Stimulated activated naive CD8-positive, alpha-beta T cell treated with anti-CD3 and anti-CD28 coated beads, Interleukin-15, Interleukin-2, amounts not matched to agents 100 ng/mL and 50 ng/mL, for 24 hours (primary cell): ENCODE measurements at regions not wholly inside any gene's neighbourhood (a gene's known extent, or its start where the extent isn't known, plus 50 kb on each side); places are given as distances from the start of the nearest gene placed in this dataset.
A peak's percentile ranks its signal among the peaks of the same experiment; 100 is the strongest.
"Not testable (repeated sequence)": the region's sequence is repeated elsewhere in the genome, so short reads cannot be mapped to it uniquely, and the experiment has no call there.

ENCODE experiments used
- H3K27ac Mint-ChIP-seq: one replicate; pipeline ENCODE4 v1.8.0; 2021; ENCODE audit warnings: mild to moderate bottlenecking, mixed read lengths
- H3K27me3 Mint-ChIP-seq: one replicate; pipeline ENCODE4 v1.8.0; 2021; ENCODE audit warnings: mixed read lengths
- H3K36me3 Mint-ChIP-seq: one replicate; pipeline ENCODE4 v1.8.0; 2021; ENCODE audit warnings: low read depth, mixed read lengths
- H3K4me1 Mint-ChIP-seq: one replicate; pipeline ENCODE4 v1.8.0; 2021; ENCODE audit warnings: low read depth, mixed read lengths
- H3K4me3 Mint-ChIP-seq: one replicate; pipeline ENCODE4 v1.8.0; 2021; ENCODE audit warnings: mild to moderate bottlenecking, mixed read lengths
- H3K9me3 Mint-ChIP-seq: one replicate; pipeline ENCODE4 v1.8.0; 2021; ENCODE audit warnings: mixed read lengths

DNA sequence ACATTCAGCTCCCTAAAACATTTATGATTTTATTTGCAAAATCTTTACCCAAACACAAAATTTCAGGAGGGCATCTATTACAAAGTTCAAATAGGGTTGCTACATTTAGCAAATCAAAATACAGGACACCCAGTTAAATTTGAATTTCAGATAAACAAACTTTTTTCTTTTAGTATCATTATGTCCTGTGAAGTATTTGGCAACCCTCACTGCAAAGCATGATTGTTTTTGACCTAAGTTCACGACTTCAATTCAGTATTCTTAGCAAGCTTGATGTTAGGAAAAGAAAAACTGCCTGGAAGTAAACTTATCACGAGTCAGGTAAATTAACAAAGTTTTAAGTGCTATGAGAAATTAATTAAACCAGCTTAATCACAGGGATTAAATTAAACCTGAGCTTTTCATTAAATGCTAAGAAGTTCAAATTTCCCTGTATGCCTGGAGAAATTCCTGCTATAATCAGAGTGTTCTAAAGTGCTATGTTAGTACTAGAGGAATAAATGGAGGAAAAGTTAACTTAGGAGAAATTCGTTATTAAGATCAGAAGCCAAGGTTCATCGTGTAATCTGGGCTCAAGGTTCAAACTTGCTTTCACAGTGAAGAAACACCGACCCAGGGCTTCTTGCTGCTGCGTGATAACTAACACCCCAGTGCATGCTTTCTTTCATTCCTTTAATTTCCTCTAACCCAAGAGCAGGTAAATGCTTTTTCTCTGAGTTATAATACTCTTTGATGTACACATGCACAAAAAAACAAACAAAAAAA, 298.1 kb downstream of the FOXO1 start:
- H3K9me3 Mint-ChIP-seq = no peaks in the 10 kb centered on the region
- H3K4me3 Mint-ChIP-seq = no peak overlapping the region
- H3K4me1 Mint-ChIP-seq = peaks cover 61% of the 10 kb centered on the region
- no peaks in the 10 kb centered on the region for H3K27me3 Mint-ChIP-seq
- H3K36me3 Mint-ChIP-seq = peaks cover 3% of the 10 kb centered on the region
- H3K27ac Mint-ChIP-seq = no peak overlapping the region

DNA sequence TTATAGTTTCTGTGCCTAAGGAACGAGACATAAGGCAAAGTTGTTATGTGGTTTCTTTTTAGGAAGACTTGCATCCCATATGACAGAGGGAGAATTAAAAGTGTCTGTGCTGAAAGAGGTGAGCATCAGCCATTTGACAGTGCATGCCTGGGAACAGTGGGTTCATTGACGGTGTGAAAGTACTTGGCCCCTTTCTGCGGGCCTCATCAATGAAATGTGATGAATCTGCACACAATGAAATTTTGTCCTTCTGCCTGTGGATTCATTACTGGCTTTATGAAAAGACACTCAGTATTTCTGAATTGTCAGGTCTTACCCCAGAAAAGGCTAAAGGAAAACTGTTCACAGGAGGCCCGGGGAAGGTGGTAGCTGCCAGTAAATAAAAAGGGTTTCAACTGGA, 295.8 kb downstream of the FOXO1 start:
- Mint-ChIP-seq H3K4me1 (peaks cover 58% of the 10 kb centered on the region), H3K9me3 (peaks cover 6% of the 10 kb centered on the region), H3K27me3 (no peaks in the 10 kb centered on the region), H3K27ac (no peak overlapping the region), H3K4me3 (no peak overlapping the region), H3K36me3 (peaks cover 8% of the 10 kb centered on the region)

DNA sequence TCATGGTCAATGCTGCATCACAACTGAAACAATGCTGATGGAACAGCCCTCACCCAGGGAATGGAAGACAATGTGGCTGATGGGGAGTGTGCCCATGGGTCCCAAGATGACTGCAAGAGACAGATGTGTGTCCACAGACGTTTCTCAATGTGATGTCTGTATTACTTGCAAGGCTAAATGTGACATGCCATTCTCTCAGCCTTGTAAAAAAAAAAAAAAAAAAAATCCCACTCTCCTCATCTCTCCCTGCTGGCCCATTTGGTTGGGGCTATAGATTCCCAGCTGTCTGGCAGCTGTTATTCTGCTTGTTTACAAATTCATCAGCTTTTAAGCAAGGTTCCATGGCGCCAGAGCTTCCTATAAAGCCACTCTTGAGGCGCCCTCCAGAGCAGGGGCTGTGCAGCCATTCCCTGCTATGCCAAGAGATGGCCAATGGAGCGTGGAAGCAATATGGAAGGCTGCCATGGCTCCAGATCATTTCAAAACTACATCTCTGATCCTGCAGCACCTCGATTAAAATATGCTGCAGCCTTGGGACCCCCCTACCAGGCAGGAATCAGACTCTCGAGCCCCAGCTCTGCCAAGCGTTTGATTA, 294.8 kb downstream of the FOXO1 start:
- peaks cover 51% of the 10 kb centered on the region for H3K4me1 Mint-ChIP-seq
- no peak overlapping the region for H3K27ac Mint-ChIP-seq
- peaks cover 8% of the 10 kb centered on the region for H3K36me3 Mint-ChIP-seq
- H3K27me3 Mint-ChIP-seq = no peaks in the 10 kb centered on the region
- peak overlapping the region; percentile 18 for H3K4me3 Mint-ChIP-seq
- H3K9me3 Mint-ChIP-seq = peaks cover 6% of the 10 kb centered on the region

DNA sequence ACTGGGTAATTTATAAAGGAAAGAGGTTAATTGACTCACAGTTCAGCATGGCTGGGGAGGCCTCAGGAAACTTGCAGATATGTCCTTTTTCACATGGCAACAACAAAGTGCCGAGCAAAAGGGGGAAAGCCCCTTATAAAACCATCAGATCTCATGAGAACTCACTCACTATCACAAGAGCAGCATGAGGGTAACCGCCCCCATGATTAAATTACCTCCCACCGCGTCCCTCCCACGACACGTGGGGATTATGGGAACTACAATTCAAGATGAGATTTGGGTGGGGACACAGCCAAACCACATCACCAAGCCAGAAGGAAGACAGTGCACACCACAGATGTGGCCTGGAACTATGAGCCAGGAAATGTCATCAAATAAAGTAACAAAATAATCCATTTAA, 292.8 kb downstream of the FOXO1 start:
- not testable (repeated sequence) for H3K36me3 Mint-ChIP-seq, H3K27me3 Mint-ChIP-seq, H3K9me3 Mint-ChIP-seq
- H3K27ac Mint-ChIP-seq = peak overlapping the region; percentile 68
- peaks cover 68% of the 10 kb centered on the region for H3K4me1 Mint-ChIP-seq
- H3K4me3 Mint-ChIP-seq = peak overlapping the region; percentile 15

DNA sequence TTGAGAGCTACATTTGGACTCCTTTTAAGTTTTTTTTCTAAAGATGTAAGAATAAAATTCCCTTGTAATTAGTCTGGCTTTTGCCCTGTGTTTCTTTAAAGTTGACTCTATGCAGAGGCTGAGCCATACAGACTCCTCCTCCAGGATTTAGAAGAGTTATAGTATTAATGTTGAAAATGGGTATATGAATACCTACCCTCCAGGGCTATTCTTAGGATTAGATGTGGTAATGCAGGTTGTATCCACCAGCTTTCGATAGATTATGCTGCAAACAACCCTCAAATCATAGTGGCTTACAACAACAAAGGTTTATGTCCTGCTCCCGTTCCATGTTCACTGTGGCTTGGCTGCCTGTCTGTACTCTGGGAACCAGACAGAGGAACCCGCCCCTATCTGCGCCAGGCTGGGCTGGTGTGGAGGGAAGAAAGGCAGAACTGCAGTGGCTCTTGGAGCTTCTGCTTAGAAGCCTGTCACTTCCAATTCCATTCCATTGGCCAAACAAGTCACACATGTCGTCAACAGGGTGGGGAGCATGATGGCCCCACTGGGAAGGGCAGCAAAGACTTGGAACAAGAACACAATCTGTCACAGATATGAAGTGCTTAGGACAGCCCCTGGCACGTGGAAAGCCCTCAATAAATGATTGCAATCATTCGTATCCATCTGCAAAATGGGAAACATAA, 290.8 kb downstream of the FOXO1 start:
- Mint-ChIP-seq H3K9me3 (peaks cover 11% of the 10 kb centered on the region), H3K27ac (no peak overlapping the region), H3K27me3 (no peaks in the 10 kb centered on the region), H3K36me3 (peaks cover 8% of the 10 kb centered on the region), H3K4me1 (peaks cover 60% of the 10 kb centered on the region), H3K4me3 (no peak overlapping the region)

DNA sequence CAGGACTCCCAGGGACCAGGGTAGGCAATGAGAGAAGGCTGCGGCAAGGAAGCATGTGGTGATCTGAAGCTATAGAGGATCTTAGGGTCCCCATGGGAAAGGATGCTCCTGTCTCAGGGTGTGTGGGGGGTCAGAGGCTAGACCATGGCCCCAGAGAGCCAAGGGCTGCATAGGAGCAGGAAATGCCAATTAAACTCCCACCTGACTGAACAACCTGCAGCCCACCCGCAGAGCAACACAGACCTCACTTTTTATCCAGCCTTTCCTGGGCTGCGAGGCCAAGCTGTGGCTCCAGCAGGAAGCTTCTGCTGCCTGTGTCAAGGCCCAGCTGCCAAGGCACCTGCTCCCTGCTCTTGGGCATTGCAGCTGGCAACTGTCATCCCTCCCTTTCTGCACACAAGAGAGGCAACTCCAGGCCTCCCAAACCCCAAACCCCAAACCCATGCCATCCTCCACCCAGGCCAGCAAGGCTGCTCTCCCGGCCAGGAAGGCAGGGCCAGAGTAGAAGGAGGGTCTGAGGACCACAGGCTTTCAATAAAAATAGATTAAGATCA, 290.1 kb downstream of the FOXO1 start:
- Mint-ChIP-seq H3K27ac (no peak overlapping the region), H3K4me1 (peaks cover 52% of the 10 kb centered on the region), H3K36me3 (peaks cover 5% of the 10 kb centered on the region), H3K9me3 (peaks cover 11% of the 10 kb centered on the region), H3K27me3 (no peaks in the 10 kb centered on the region), H3K4me3 (no peak overlapping the region)

DNA sequence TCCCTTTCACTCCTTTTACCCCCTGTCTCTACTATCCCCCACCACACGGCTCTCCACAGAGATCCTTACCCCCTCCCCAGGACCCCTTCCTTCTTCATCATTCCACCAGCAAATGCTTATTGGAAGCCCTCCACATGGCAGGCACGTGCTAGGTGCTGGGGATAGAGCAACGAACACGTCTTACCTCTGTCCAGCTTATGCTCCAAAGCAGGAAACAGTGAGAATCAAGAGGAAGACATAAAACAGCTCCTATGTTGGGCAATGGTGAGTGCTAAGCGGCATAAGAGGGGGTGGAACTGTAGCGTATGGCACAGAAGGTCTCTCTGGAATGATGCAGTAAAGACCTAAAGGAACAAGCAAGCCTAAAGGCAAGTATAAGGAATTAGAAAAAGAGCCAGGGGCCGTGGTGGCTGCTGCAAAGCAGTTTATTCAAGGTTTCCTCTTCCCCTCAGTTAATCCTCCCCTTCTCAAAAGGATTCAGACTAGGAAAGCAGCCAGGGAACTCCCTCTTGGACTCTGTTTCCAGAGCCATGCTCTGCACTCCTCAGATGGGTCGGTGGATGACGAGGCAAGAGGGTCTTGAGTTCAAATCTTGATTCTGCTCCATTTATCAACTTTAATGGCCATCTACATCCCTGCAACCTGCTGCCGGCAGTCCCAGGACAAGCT, 289.4 kb downstream of the FOXO1 start:
- Mint-ChIP-seq H3K9me3 (peaks cover 11% of the 10 kb centered on the region), H3K27me3 (no peaks in the 10 kb centered on the region), H3K36me3 (peaks cover 5% of the 10 kb centered on the region), H3K4me1 (peaks cover 46% of the 10 kb centered on the region), H3K4me3 (no peak overlapping the region), H3K27ac (peak overlapping the region; percentile 1)

DNA sequence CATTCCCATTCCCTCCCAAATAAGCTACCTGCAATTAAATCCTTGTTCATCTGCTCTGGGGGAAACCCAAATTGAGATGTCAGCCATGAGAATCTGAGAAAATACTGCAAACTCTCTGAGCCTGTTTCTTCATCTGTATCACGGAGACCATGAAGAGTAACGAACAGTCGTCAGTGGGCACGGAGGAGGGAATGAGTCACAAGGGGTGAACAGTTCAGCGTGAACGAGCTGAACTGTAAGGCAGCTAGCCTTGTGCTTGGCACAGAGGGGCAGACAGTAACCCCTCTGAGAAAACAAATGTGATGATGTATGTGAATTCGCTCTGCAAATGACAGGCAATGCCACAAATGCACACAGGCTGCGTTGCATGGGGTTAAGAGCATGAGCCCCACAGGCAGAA, 288.7 kb downstream of the FOXO1 start:
- peak overlapping the region; percentile 29 for H3K27ac Mint-ChIP-seq

DNA sequence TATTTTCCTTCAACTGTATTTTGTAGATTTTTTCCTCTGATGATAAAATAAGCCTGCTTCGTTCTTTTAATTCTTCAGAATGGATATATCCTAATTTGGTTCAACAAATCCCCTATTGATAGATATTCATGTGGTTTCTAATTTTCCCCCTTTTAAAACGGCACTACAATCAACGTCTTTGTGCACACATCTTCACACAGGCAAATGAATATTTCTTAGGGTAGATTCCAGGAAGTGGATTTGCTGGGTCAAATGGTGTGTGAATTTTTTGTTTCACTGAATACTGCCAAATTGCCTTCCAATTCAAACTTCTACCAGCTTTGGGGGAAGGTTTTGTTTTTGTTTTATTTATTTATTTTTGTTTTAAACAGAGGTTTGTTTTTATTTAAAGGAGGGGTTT, 287.2 kb downstream of the FOXO1 start:
- Mint-ChIP-seq H3K27ac (no peak overlapping the region), H3K9me3 (peaks cover 4% of the 10 kb centered on the region), H3K4me3 (no peak overlapping the region), H3K27me3 (no peaks in the 10 kb centered on the region), H3K36me3 (no peaks in the 10 kb centered on the region), H3K4me1 (peaks cover 32% of the 10 kb centered on the region)

More for the DNA sequence above, 288.7 kb downstream of the FOXO1 start:
- no peaks in the 10 kb centered on the region for H3K27me3 Mint-ChIP-seq
- H3K9me3 Mint-ChIP-seq = peaks cover 11% of the 10 kb centered on the region
- peaks cover 5% of the 10 kb centered on the region for H3K36me3 Mint-ChIP-seq
- H3K4me1 Mint-ChIP-seq = peaks cover 42% of the 10 kb centered on the region
- peak overlapping the region; percentile 28 for H3K4me3 Mint-ChIP-seq

DNA sequence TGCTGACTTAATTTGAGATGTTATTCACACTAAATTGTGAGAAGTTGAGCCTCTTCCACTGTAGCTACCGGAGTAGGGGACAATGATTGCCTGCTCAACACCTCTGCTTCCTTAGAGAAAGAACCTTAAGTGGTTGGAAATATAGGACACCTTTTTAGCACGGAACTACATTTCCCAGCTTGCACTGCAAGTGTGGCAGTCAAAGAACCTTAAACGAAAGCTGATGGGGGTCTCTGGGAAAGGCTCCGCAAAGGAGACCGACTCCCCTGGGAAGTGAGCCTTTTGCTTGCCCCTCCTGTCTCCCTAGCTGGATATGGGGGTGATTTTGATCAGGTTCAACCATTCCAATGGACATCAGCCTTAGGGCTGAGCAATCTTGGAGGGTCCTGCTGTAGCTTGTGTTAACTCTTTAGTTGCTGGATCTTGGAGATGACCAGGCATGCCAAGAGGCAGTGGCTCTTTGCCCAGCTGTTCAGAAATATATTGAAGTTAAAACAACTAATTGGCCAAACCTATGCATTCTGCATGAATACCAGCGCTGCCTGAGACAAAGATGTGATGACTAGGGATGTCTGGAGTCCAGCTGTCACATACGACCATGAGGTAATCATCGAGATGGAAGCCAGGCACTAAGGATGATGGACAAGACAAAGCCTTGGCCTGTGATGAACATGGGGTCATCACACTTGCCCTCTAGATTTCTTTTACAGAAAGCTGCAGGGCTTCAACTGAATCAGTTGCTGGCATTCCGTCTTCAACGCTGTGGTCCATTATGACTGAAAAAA, 286.5 kb downstream of the FOXO1 start:
- Mint-ChIP-seq H3K27me3 (no peaks in the 10 kb centered on the region), H3K4me3 (no peak overlapping the region), H3K36me3 (no peaks in the 10 kb centered on the region), H3K27ac (no peak overlapping the region), H3K4me1 (peaks cover 28% of the 10 kb centered on the region), H3K9me3 (peaks cover 4% of the 10 kb centered on the region)

DNA sequence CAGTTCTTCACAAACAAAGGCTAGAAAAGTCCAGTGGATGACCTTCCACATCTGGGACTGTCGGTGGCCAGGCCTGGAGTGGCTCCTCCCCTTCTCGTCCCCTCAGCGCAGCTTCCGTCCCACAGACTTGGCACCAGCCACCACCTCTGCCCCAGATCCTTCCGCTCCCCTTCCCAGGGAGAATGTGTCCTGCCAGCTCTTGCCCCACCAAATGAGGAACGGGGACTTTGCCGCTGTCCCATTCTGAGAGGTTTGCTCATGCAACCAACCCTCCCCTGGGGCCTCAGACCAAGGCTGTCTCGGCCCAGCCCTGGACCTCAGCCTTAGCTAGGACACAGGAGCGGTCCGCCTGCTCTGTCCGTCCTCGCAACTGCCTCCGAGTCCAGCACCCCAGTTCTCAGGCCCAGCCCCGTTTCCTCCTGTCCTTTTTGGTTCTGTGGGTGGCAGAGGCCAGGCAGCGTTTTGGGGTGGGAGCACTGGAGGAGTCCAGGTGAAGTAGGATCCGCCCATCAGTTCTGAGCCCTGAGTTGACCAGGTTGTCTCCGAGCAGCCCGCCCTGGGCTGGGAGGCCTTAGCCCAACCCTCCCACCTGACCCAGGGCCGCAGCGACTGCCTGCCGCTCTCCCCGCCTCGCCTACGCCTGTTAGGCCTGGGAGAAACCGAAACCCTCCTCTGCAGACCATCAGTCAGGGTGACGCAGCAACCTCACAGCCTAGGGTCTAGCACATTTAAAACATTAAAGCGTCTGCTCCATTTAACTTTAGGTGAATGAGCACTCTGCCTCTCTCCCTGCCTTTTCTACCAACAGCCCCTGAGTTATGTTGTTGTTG, 284.3 kb downstream of the FOXO1 start:
- Mint-ChIP-seq H3K4me3 (no peak overlapping the region), H3K9me3 (peaks cover 4% of the 10 kb centered on the region), H3K27ac (no peak overlapping the region), H3K36me3 (no peaks in the 10 kb centered on the region), H3K4me1 (peaks cover 38% of the 10 kb centered on the region), H3K27me3 (no peaks in the 10 kb centered on the region)

DNA sequence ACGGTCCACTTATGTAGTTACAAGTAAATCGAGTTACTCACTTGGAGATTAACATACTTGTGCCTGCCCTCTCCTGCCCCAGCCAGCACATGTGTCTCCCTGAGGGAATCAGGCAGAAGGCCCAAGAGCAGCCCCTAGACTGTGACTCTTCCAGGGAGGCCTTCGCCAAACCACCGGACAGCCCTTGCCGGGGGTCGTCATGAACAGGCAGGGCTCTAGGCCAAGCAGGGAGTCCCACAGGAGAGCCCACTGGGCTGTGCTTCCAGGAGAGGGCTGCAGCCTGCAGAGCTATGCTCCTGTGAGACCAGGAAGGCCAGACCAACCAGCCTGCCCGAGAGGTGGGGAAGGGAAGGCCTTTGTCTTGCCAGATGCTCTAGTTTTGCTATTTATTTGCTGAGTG, 283.3 kb downstream of the FOXO1 start:
- Mint-ChIP-seq H3K36me3 (peaks cover 7% of the 10 kb centered on the region), H3K4me3 (no peak overlapping the region), H3K27me3 (no peaks in the 10 kb centered on the region), H3K27ac (no peak overlapping the region), H3K9me3 (peaks cover 10% of the 10 kb centered on the region), H3K4me1 (peaks cover 38% of the 10 kb centered on the region)

DNA sequence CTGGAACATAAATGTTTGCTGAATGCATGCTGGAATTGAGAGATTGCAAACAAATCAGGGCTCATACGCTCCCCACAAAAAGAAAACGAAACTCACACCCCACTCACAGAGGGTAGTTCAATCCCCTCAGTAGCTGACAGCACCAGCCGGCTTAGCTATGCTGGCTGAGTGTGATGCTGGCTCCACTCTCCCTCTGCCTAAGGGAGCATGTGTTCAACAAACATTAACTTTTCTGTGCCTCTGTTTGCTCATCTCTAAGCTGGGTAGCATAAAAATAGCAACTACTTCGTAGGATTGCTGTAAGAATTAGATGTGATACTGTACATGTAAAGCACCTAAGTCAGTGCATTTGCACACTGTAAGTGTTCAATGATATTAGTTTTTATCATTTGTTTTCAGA, 282.6 kb downstream of the FOXO1 start:
- H3K4me1 Mint-ChIP-seq = peaks cover 41% of the 10 kb centered on the region
- H3K36me3 Mint-ChIP-seq = peaks cover 7% of the 10 kb centered on the region
- H3K27ac Mint-ChIP-seq = no peak overlapping the region
- H3K27me3 Mint-ChIP-seq = no peaks in the 10 kb centered on the region
- no peak overlapping the region for H3K4me3 Mint-ChIP-seq
- H3K9me3 Mint-ChIP-seq = peaks cover 8% of the 10 kb centered on the region
